OCI-LY1 (cell line): ENCODE measurements at regions not wholly inside any gene's neighbourhood (a gene's known extent, or its start where the extent isn't known, plus 50 kb on each side); places are given as distances from the start of the nearest gene placed in this dataset.
A peak's percentile ranks its signal among the peaks of the same experiment; 100 is the strongest.

ENCODE experiments used
- H2AFZ ChIP-seq: fragments of 200-600 bp; sonication (generic), shearing (Covaris generic); 2 replicates; pipeline ENCODE4 v1.6.0; 2014; ENCODE audit warnings: antibody characterized with exemption, mild to moderate bottlenecking, low read length
- H3F3A ChIP-seq: fragments of 200-600 bp; sonication (generic), shearing (Covaris generic); 2 replicates; pipeline ENCODE4 v1.6.0; 2014; ENCODE audit warnings: mild to moderate bottlenecking, antibody characterized with exemption, low read length, moderate library complexity; ENCODE audit not compliant: insufficient read depth
- H3K27ac ChIP-seq: fragments of 200-600 bp; sonication (generic); 2 replicates; pipeline ENCODE4 v1.5.1; 2014; ENCODE audit warnings: low read length, mixed run types, mild to moderate bottlenecking, low read depth; ENCODE audit not compliant: poor library complexity, severe bottlenecking
- H3K27me3 ChIP-seq: fragments of 200-600 bp; sonication (generic); 2 replicates; pipeline ENCODE4 v1.6.0; 2014; ENCODE audit warnings: antibody characterized with exemption, mild to moderate bottlenecking, low read length, moderate library complexity; ENCODE audit not compliant: insufficient read depth
- H3K36me3 ChIP-seq: fragments of 200-600 bp; sonication (generic); 2 replicates; pipeline ENCODE4 v1.6.1; 2014; ENCODE audit warnings: mild to moderate bottlenecking, antibody characterized with exemption, low read length, moderate library complexity, mixed read lengths; ENCODE audit not compliant: insufficient read depth
- H3K4me1 ChIP-seq: fragments of 200-600 bp; sonication (generic); 2 replicates; pipeline ENCODE4 v1.5.1; 2014; ENCODE audit warnings: mild to moderate bottlenecking, low read length, moderate library complexity; ENCODE audit not compliant: insufficient read depth, severe bottlenecking
- H3K4me2 ChIP-seq: fragments of 200-600 bp; sonication (generic), shearing (Covaris generic); 2 replicates; pipeline ENCODE4 v1.6.1; 2014; ENCODE audit warnings: low read length
- H3K4me3 ChIP-seq: fragments of 200-600 bp; sonication (generic); 2 replicates; pipeline ENCODE4 v1.5.1; 2014; ENCODE audit warnings: low read length, low read depth, mild to moderate bottlenecking, mixed read lengths; ENCODE audit not compliant: poor library complexity, severe bottlenecking
- H3K79me2 ChIP-seq: fragments of 200-600 bp; shearing (Covaris generic); 2 replicates; pipeline ENCODE4 v1.6.1; 2016; ENCODE audit warnings: mixed run types, low read length, mixed read lengths; ENCODE audit not compliant: insufficient read depth
- H3K9ac ChIP-seq: fragments of 200-600 bp; sonication (generic), shearing (Covaris generic); 2 replicates; pipeline ENCODE4 v1.6.1; 2014; ENCODE audit warnings: mild to moderate bottlenecking, low read length, mixed read lengths
- H3K9me2 ChIP-seq: fragments of 200-600 bp; sonication (generic), shearing (Covaris generic); 2 replicates; pipeline ENCODE4 v1.6.1; 2014; ENCODE audit warnings: low read depth, mild to moderate bottlenecking, low read length, mixed read lengths
- H3K9me3 ChIP-seq: fragments of 200-600 bp; shearing (Covaris generic); 2 replicates; pipeline ENCODE4 v1.6.1; 2014; ENCODE audit warnings: low read length, mixed read lengths
- H4K20me1 ChIP-seq: fragments of 200-600 bp; sonication (generic), shearing (Covaris generic); 2 replicates; pipeline ENCODE4 v1.6.0; 2016; ENCODE audit warnings: mild to moderate bottlenecking, low read length; ENCODE audit not compliant: insufficient read depth
- EZH2 ChIP-seq: fragments of 200-600 bp; sonication (generic), shearing (Covaris generic); IDR thresholded peaks from 2 replicates; pipeline ENCODE4 v1.8.0; 2017; ENCODE audit warnings: borderline replicate concordance, mixed run types, mild to moderate bottlenecking, antibody characterized with exemption, low read length, moderate library complexity, mixed read lengths
- TF ChIP-seq, protein P1 (sequence below): fragments of 200-600 bp; sonication (generic), shearing (Covaris generic); IDR thresholded peaks from 2 replicates; pipeline ENCODE4 v1.5.1; 2017; ENCODE audit warnings: mild to moderate bottlenecking, antibody characterized with exemption, low read length, moderate library complexity, mixed read lengths

DNA sequence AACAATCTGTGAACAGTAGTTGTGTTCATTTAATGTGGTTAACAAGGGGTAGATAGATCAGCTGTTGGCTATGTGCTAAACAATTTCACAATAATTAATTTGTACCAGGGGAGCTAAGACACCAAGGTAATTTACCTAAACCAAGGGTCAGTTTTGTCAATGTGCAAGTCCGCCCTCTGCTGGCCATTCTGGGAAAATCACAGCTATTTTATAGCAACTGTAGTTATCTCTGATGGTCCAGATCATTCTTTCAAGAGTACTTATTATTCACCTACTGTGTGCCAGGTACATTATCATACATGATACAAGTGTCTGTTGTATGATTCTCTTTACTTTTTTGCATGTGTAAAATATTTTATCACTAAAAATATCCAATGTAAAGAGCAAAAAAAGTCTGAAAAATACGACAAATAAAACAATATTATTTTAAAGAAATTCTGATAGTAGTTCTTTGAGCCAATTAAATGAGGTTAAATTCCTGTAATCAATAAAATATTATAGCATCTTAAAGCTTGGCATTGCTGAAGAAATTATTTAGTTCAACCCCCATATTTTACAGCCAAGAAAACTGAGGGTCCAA is 312.3 kb upstream of the FAM78B start:
- H3K4me2 ChIP-seq: no peak overlapping the region
- no peak overlapping the region for H3K9ac ChIP-seq
- no peaks in the 10 kb centered on the region for H4K20me1 ChIP-seq
- H2AFZ ChIP-seq: no peak overlapping the region
- H3K27me3 ChIP-seq: no peaks in the 10 kb centered on the region
- no peaks in the 10 kb centered on the region for H3K4me1 ChIP-seq
- H3K79me2 ChIP-seq: no peaks in the 10 kb centered on the region
- H3K4me3 ChIP-seq: no peak overlapping the region
- H3F3A ChIP-seq: no peaks in the 10 kb centered on the region
- no peak overlapping the region for H3K27ac ChIP-seq
- H3K9me3 ChIP-seq: no peaks in the 10 kb centered on the region
- H3K36me3 ChIP-seq: no peaks in the 10 kb centered on the region
- TF ChIP-seq EZH2: no peak
- TF ChIP-seq, protein P1, sequence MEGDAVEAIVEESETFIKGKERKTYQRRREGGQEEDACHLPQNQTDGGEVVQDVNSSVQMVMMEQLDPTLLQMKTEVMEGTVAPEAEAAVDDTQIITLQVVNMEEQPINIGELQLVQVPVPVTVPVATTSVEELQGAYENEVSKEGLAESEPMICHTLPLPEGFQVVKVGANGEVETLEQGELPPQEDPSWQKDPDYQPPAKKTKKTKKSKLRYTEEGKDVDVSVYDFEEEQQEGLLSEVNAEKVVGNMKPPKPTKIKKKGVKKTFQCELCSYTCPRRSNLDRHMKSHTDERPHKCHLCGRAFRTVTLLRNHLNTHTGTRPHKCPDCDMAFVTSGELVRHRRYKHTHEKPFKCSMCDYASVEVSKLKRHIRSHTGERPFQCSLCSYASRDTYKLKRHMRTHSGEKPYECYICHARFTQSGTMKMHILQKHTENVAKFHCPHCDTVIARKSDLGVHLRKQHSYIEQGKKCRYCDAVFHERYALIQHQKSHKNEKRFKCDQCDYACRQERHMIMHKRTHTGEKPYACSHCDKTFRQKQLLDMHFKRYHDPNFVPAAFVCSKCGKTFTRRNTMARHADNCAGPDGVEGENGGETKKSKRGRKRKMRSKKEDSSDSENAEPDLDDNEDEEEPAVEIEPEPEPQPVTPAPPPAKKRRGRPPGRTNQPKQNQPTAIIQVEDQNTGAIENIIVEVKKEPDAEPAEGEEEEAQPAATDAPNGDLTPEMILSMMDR: peak; percentile 80
- no peaks in the 10 kb centered on the region for H3K9me2 ChIP-seq

DNA sequence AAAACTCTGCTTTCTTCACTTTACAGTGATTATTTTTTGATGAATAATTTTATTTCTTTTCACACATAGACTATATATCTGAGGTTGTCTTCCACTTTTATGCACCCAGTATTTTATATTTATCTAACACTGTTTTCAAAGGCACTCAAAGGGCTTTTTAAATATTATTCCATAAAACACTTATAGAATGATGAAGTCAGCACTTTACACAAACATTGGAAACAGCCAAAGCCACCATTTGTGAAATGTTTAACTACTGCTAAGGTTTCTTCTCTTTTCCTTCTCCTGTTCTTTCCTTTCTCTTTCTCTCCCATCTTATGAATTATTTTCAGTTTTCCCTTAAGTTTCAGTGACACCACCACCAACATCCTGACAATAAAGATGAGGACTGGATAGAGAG is 317.7 kb upstream of the FAM78B start:
- no peaks in the 10 kb centered on the region for H3K27me3 ChIP-seq
- H3K9me2 ChIP-seq: no peaks in the 10 kb centered on the region
- no peaks in the 10 kb centered on the region for H3K9me3 ChIP-seq
- TF ChIP-seq, protein P1: no peak
- TF ChIP-seq EZH2: no peak
- H3K9ac ChIP-seq: no peak overlapping the region
- no peaks in the 10 kb centered on the region for H3F3A ChIP-seq
- H3K27ac ChIP-seq: no peak overlapping the region
- no peaks in the 10 kb centered on the region for H3K79me2 ChIP-seq
- no peak overlapping the region for H3K4me2 ChIP-seq
- no peak overlapping the region for H3K4me3 ChIP-seq
- H4K20me1 ChIP-seq: no peaks in the 10 kb centered on the region
- no peak overlapping the region for H2AFZ ChIP-seq
- H3K4me1 ChIP-seq: peaks cover 2% of the 10 kb centered on the region
- no peaks in the 10 kb centered on the region for H3K36me3 ChIP-seq

DNA sequence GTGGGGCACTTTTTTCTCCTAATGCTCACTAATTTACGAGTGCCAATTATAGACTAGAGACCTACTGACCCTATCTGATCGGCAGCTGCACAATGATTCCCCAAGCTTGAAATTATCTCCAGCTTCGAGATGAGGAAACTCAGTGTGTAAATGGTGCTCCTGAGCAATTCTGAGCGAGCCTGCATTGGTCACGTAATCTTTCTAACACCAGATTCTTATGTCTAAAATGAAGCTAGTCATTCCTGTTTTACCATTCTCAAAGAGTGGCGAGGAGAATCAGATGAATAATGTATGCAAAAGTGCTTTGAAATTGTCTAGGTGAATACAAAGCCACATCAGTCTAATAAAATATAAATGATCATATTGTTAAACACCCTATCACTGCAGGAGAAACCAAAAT is 318.1 kb upstream of the FAM78B start:
- no peak overlapping the region for H3K9ac ChIP-seq
- no peaks in the 10 kb centered on the region for H3F3A ChIP-seq
- H3K4me2 ChIP-seq: no peak overlapping the region
- H2AFZ ChIP-seq: no peak overlapping the region
- no peaks in the 10 kb centered on the region for H3K27me3 ChIP-seq
- H3K79me2 ChIP-seq: no peaks in the 10 kb centered on the region
- no peak for TF ChIP-seq EZH2
- H3K9me2 ChIP-seq: no peaks in the 10 kb centered on the region
- no peaks in the 10 kb centered on the region for H3K36me3 ChIP-seq
- no peak overlapping the region for H3K4me3 ChIP-seq
- H3K27ac ChIP-seq: no peak overlapping the region
- H4K20me1 ChIP-seq: no peaks in the 10 kb centered on the region
- no peaks in the 10 kb centered on the region for H3K9me3 ChIP-seq
- peaks cover 6% of the 10 kb centered on the region for H3K4me1 ChIP-seq

DNA sequence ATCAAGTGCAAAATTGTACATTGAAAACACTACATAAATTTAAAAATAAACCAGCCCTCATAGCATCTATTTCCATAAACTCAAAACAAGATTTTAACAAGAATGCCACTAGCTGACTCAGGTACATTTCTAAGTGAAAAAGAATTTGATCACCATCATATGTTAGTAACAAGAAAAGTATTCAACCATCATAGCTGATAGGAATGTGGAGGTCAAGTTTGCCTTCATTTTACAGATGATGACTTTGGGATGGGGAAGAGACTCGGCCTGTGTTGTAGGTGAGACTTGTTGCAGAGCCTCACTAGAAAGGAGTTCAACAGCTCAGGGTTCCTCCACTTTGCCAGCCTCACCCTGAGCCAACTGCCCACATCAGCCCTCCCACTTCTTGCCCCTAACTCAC is 318.8 kb upstream of the FAM78B start:
- H3K27me3 ChIP-seq: no peaks in the 10 kb centered on the region

More for the DNA sequence above, 318.8 kb upstream of the FAM78B start:
- H3K4me2 ChIP-seq: no peak overlapping the region
- H3K4me1 ChIP-seq: peaks cover 14% of the 10 kb centered on the region
- TF ChIP-seq, protein P1: no peak
- no peak for TF ChIP-seq EZH2
- H4K20me1 ChIP-seq: no peaks in the 10 kb centered on the region
- no peaks in the 10 kb centered on the region for H3K9me3 ChIP-seq
- H2AFZ ChIP-seq: no peak overlapping the region
- no peaks in the 10 kb centered on the region for H3F3A ChIP-seq
- H3K27ac ChIP-seq: no peak overlapping the region
- no peaks in the 10 kb centered on the region for H3K79me2 ChIP-seq
- no peaks in the 10 kb centered on the region for H3K9me2 ChIP-seq
- no peaks in the 10 kb centered on the region for H3K36me3 ChIP-seq
- no peak overlapping the region for H3K4me3 ChIP-seq
- no peak overlapping the region for H3K9ac ChIP-seq
